ENCODE measurements at regions not wholly inside any gene's neighbourhood (a gene's known extent, or its start where the extent isn't known, plus 50 kb on each side); places are given as distances from the start of the nearest gene placed in this dataset.

GRCh38 chr9:28628031-28628430 is 1054.8 kb upstream of the C9orf72 start:
- Histone ChIP-seq H3K79me2 (ENCODE audit: insufficient read depth, low read length) (no peaks in the 10 kb centered on the region), H3K18ac (ENCODE audit: insufficient read length, low read depth, low read length) (no peak overlapping the region), H3K14ac (ENCODE audit: insufficient read depth, low read length) (no peak overlapping the region), H3K27me3 (ENCODE audit: insufficient read depth, low read length) (no peaks in the 10 kb centered on the region), H2BK120ac (ENCODE audit: low read depth, low read length, poor library complexity, severe bottlenecking) (no peak overlapping the region), H2BK15ac (ENCODE audit: low read depth, low read length) (no peak overlapping the region), H4K91ac (ENCODE audit: insufficient read length, low read depth, low read length) (no peak overlapping the region), H4K20me1 (ENCODE audit: control insufficient read depth, insufficient read depth, insufficient read length) (no peaks in the 10 kb centered on the region), H3K23me2 (ENCODE audit: insufficient read length, low read depth, low read length, poor library complexity, severe bottlenecking) (no peaks in the 10 kb centered on the region), H3K23ac (ENCODE audit: insufficient read length, low read depth, low read length) (no peak overlapping the region), H3T11ph (ENCODE audit: low read length) (no peak overlapping the region), H2BK12ac (ENCODE audit: insufficient read length, low read depth, low read length) (no peak overlapping the region), H4K5ac (ENCODE audit: insufficient read length, low read depth, low read length) (no peak overlapping the region), H2AFZ (ENCODE audit: low read length) (no peak overlapping the region), H4K8ac (replicated peaks; ENCODE audit: insufficient read length, low read depth, low read length) (no peak overlapping the region), H2AK5ac (ENCODE audit: insufficient read length, low read length) (no peak overlapping the region), H3K56ac (ENCODE audit: insufficient read length, low read depth, low read length) (no peak overlapping the region), H2BK5ac (ENCODE audit: insufficient read length, low read length) (no peak overlapping the region), H3K4me2 (ENCODE audit: insufficient read depth, insufficient read length, low read length) (no peak overlapping the region), H3K4ac (ENCODE audit: low read depth, low read length) (no peak overlapping the region), H3K79me1 (ENCODE audit: insufficient read depth, low read depth, low read length, poor library complexity, severe bottlenecking) (no peaks in the 10 kb centered on the region), H3K9ac (ENCODE audit: extremely low read depth, insufficient read length, low read length) (no peak overlapping the region), H3K9me3 (ENCODE audit: control insufficient read depth, low read depth, low read length) (no peaks in the 10 kb centered on the region), H3K27ac (ENCODE audit: insufficient read length, low read depth, low read length) (no peak overlapping the region), H2BK20ac (ENCODE audit: low read depth, low read length, poor library complexity, severe bottlenecking) (no peak overlapping the region), H3K4me1 (ENCODE audit: insufficient read depth, low read length) (no peaks in the 10 kb centered on the region)
- no CpG with 5 or more reads among the region's 1 CpG for WGBS (ENCODE audit: extremely low coverage, insufficient read length, low lambda C conversion rate)
- Mint-ChIP-seq H3K9me3 (peaks cover 0 to 3% of the 10 kb centered on the region in 2 experiments; a peak in 3 of 5 replicates), H3K27me3 (ENCODE audit: low read depth) (no peaks in the 10 kb centered on the region), H3K36me3 (ENCODE audit: insufficient read depth in 1 of 3, low read depth in 3 of 3) (peaks cover 0 to 4% (median 0%) of the 10 kb centered on the region in 3 experiments; a peak in 1 of 7 replicates), H3K4me1 (no peaks in the 10 kb centered on the region), H3K4me3 (no peak overlapping the region), H3K27ac (no peak overlapping the region)
- no peak for TF ChIP-seq CTCF (conservative IDR thresholded peaks at IDR 0.05)
- no peak for DNase-seq

Measured in H9 (cell line).